ENCODE measurements at regions not wholly inside any gene's neighbourhood (a gene's known extent, or its start where the extent isn't known, plus 50 kb on each side); places are given as distances from the start of the nearest gene placed in this dataset.

GRCh38 chr21:41000838-41001237 is 153.9 kb upstream of the DSCAM start:
- H3K27ac ChIP-seq (ENCODE audit: low read length): no peak overlapping the region
- no peak overlapping the region for H3K4me2 ChIP-seq (ENCODE audit: low read depth, low read length, poor library complexity, severe bottlenecking)
- H3K27me3 ChIP-seq (ENCODE audit: low read length): no peaks in the 10 kb centered on the region
- peaks cover 19% of the 10 kb centered on the region for H3K9me3 ChIP-seq (ENCODE audit: low read length)
- H3K4me3 ChIP-seq (ENCODE audit: low read length): no peak overlapping the region
- no peak overlapping the region for H3K9ac ChIP-seq (ENCODE audit: low read length)
- no peak for DNase-seq
- H3K79me2 ChIP-seq (ENCODE audit: low read length): no peaks in the 10 kb centered on the region
- H3K4me1 ChIP-seq (ENCODE audit: low read length): no peaks in the 10 kb centered on the region
- H3K9me2 ChIP-seq (replicated peaks; ENCODE audit: insufficient read depth, low read length): no peaks in the 10 kb centered on the region
- no peaks in the 10 kb centered on the region for H3K36me3 ChIP-seq (ENCODE audit: insufficient read depth, low read length)
- H2AFZ ChIP-seq (ENCODE audit: low read length): no peak overlapping the region
- H4K20me1 ChIP-seq (ENCODE audit: insufficient read depth, low read depth, low read length): no peaks in the 10 kb centered on the region

GRCh38 chr21:41006636-41007035 is 159.7 kb upstream of the DSCAM start:
- Histone ChIP-seq H4K20me1 (ENCODE audit: insufficient read depth, low read depth, low read length) (no peaks in the 10 kb centered on the region), H3K9ac (ENCODE audit: low read length) (no peak overlapping the region), H3K9me2 (replicated peaks; ENCODE audit: insufficient read depth, low read length) (no peaks in the 10 kb centered on the region), H2AFZ (ENCODE audit: low read length) (no peak overlapping the region), H3K4me2 (ENCODE audit: low read depth, low read length, poor library complexity, severe bottlenecking) (no peak overlapping the region), H3K27me3 (ENCODE audit: low read length) (no peaks in the 10 kb centered on the region), H3K27ac (ENCODE audit: low read length) (no peak overlapping the region), H3K79me2 (ENCODE audit: low read length) (no peaks in the 10 kb centered on the region), H3K4me3 (ENCODE audit: low read length) (no peak overlapping the region), H3K4me1 (ENCODE audit: low read length) (no peaks in the 10 kb centered on the region), H3K9me3 (ENCODE audit: low read length) (peaks cover 9% of the 10 kb centered on the region), H3K36me3 (ENCODE audit: insufficient read depth, low read length) (no peaks in the 10 kb centered on the region)
- DNase-seq: no peak

GRCh38 chr21:41008351-41008750 is 159.6 kb upstream of the BACE2 start:
- Histone ChIP-seq H3K9ac (ENCODE audit: low read length) (no peak overlapping the region), H3K4me1 (ENCODE audit: low read length) (no peaks in the 10 kb centered on the region), H3K79me2 (ENCODE audit: low read length) (no peaks in the 10 kb centered on the region), H3K36me3 (ENCODE audit: insufficient read depth, low read length) (no peaks in the 10 kb centered on the region), H3K9me2 (replicated peaks; ENCODE audit: insufficient read depth, low read length) (no peaks in the 10 kb centered on the region), H2AFZ (ENCODE audit: low read length) (no peak overlapping the region), H3K27ac (ENCODE audit: low read length) (no peak overlapping the region), H3K9me3 (ENCODE audit: low read length) (peaks cover 8% of the 10 kb centered on the region), H3K27me3 (ENCODE audit: low read length) (no peaks in the 10 kb centered on the region), H4K20me1 (ENCODE audit: insufficient read depth, low read depth, low read length) (no peaks in the 10 kb centered on the region), H3K4me3 (ENCODE audit: low read length) (no peak overlapping the region), H3K4me2 (ENCODE audit: low read depth, low read length, poor library complexity, severe bottlenecking) (no peak overlapping the region)
- no peak for DNase-seq

GRCh38 chr21:41008974-41009373 is 159.0 kb upstream of the BACE2 start:
- H3K4me1 ChIP-seq (ENCODE audit: low read length): no peaks in the 10 kb centered on the region
- no peaks in the 10 kb centered on the region for H3K36me3 ChIP-seq (ENCODE audit: insufficient read depth, low read length)
- H3K79me2 ChIP-seq (ENCODE audit: low read length): no peaks in the 10 kb centered on the region
- H3K4me2 ChIP-seq (ENCODE audit: low read depth, low read length, poor library complexity, severe bottlenecking): no peak overlapping the region
- no peaks in the 10 kb centered on the region for H3K27me3 ChIP-seq (ENCODE audit: low read length)
- no peak overlapping the region for H3K9ac ChIP-seq (ENCODE audit: low read length)
- H4K20me1 ChIP-seq (ENCODE audit: insufficient read depth, low read depth, low read length): no peaks in the 10 kb centered on the region
- no peaks in the 10 kb centered on the region for H3K9me2 ChIP-seq (replicated peaks; ENCODE audit: insufficient read depth, low read length)
- H2AFZ ChIP-seq (ENCODE audit: low read length): no peak overlapping the region
- H3K9me3 ChIP-seq (ENCODE audit: low read length): peaks cover 8% of the 10 kb centered on the region
- no peak overlapping the region for H3K4me3 ChIP-seq (ENCODE audit: low read length)
- no peak overlapping the region for H3K27ac ChIP-seq (ENCODE audit: low read length)
- no peak for DNase-seq

- no peak overlapping the region for H3K4me2 ChIP-seq (ENCODE audit: low read depth, low read length, poor library complexity, severe bottlenecking)
These were observed 158.4 kb upstream of the BACE2 start for GRCh38 chr21:41009398-41010100.

GRCh38 chr21:41010101-41010435 is 157.9 kb upstream of the BACE2 start:
- Histone ChIP-seq H4K20me1 (ENCODE audit: insufficient read depth, low read depth, low read length) (no peaks in the 10 kb centered on the region), H2AFZ (ENCODE audit: low read length) (no peak overlapping the region), H3K9me3 (ENCODE audit: low read length) (peaks cover 8% of the 10 kb centered on the region; the same call in 1 of the 2 replicates), H3K36me3 (ENCODE audit: insufficient read depth, low read length) (no peaks in the 10 kb centered on the region), H3K4me1 (ENCODE audit: low read length) (no peaks in the 10 kb centered on the region), H3K9ac (ENCODE audit: low read length) (no peak overlapping the region), H3K4me2 (ENCODE audit: low read depth, low read length, poor library complexity, severe bottlenecking) (no peak overlapping the region), H3K4me3 (ENCODE audit: low read length) (no peak overlapping the region), H3K79me2 (ENCODE audit: low read length) (no peaks in the 10 kb centered on the region), H3K27ac (ENCODE audit: low read length) (no peak overlapping the region), H3K9me2 (replicated peaks; ENCODE audit: insufficient read depth, low read length) (no peaks in the 10 kb centered on the region), H3K27me3 (ENCODE audit: low read length) (no peaks in the 10 kb centered on the region)
- DNase-seq: no peak

More at GRCh38 chr21:41009398-41010100, 158.4 kb upstream of the BACE2 start:
- Histone ChIP-seq H3K9ac (ENCODE audit: low read length) (no peak overlapping the region), H3K36me3 (ENCODE audit: insufficient read depth, low read length) (no peaks in the 10 kb centered on the region), H3K4me1 (ENCODE audit: low read length) (no peaks in the 10 kb centered on the region), H3K9me3 (ENCODE audit: low read length) (peaks cover 8% of the 10 kb centered on the region), H3K79me2 (ENCODE audit: low read length) (no peaks in the 10 kb centered on the region), H2AFZ (ENCODE audit: low read length) (no peak overlapping the region), H3K27ac (ENCODE audit: low read length) (no peak overlapping the region), H3K27me3 (ENCODE audit: low read length) (no peaks in the 10 kb centered on the region), H4K20me1 (ENCODE audit: insufficient read depth, low read depth, low read length) (no peaks in the 10 kb centered on the region), H3K4me3 (ENCODE audit: low read length) (no peak overlapping the region), H3K9me2 (replicated peaks; ENCODE audit: insufficient read depth, low read length) (no peaks in the 10 kb centered on the region)
- no peak for DNase-seq

- Histone ChIP-seq H3K79me2 (ENCODE audit: low read length) (no peaks in the 10 kb centered on the region), H3K4me1 (ENCODE audit: low read length) (no peaks in the 10 kb centered on the region), H3K36me3 (ENCODE audit: insufficient read depth, low read length) (no peaks in the 10 kb centered on the region), H3K4me3 (ENCODE audit: low read length) (no peak overlapping the region), H3K9ac (ENCODE audit: low read length) (no peak overlapping the region), H2AFZ (ENCODE audit: low read length) (no peak overlapping the region), H3K4me2 (ENCODE audit: low read depth, low read length, poor library complexity, severe bottlenecking) (no peak overlapping the region), H3K27me3 (ENCODE audit: low read length) (no peaks in the 10 kb centered on the region), H3K27ac (ENCODE audit: low read length) (no peak overlapping the region), H3K9me3 (ENCODE audit: low read length) (peaks cover 8% of the 10 kb centered on the region; the same call in 1 of the 2 replicates), H4K20me1 (ENCODE audit: insufficient read depth, low read depth, low read length) (no peaks in the 10 kb centered on the region), H3K9me2 (replicated peaks; ENCODE audit: insufficient read depth, low read length) (no peaks in the 10 kb centered on the region)
- no peak for DNase-seq
These were observed 156.7 kb upstream of the BACE2 start for GRCh38 chr21:41011098-41011731.

GRCh38 chr21:41011951-41012366 is 156.0 kb upstream of the BACE2 start:
- Histone ChIP-seq H2AFZ (ENCODE audit: low read length) (no peak overlapping the region), H3K9ac (ENCODE audit: low read length) (no peak overlapping the region), H3K79me2 (ENCODE audit: low read length) (no peaks in the 10 kb centered on the region), H3K27me3 (ENCODE audit: low read length) (no peaks in the 10 kb centered on the region), H3K36me3 (ENCODE audit: insufficient read depth, low read length) (no peaks in the 10 kb centered on the region), H3K9me3 (ENCODE audit: low read length) (peaks cover 8% of the 10 kb centered on the region; the same call in 1 of the 2 replicates), H4K20me1 (ENCODE audit: insufficient read depth, low read depth, low read length) (no peaks in the 10 kb centered on the region), H3K4me2 (ENCODE audit: low read depth, low read length, poor library complexity, severe bottlenecking) (no peak overlapping the region), H3K9me2 (replicated peaks; ENCODE audit: insufficient read depth, low read length) (no peaks in the 10 kb centered on the region), H3K4me3 (ENCODE audit: low read length) (no peak overlapping the region), H3K4me1 (ENCODE audit: low read length) (no peaks in the 10 kb centered on the region), H3K27ac (ENCODE audit: low read length) (no peak overlapping the region)
- DNase-seq: no peak
